Vagina (tissue), 2 donors: ENCODE measurements at regions not wholly inside any gene's neighbourhood (a gene's known extent, or its start where the extent isn't known, plus 50 kb on each side); places are given as distances from the start of the nearest gene placed in this dataset.

Source experiments
- DNase-seq, 2 donors: peaks; one replicate each; pipeline ENCODE4 v3.0.0-alpha.2; 2017; ENCODE audit errors: extremely low spot score in 2 of 2
- H3K27ac ChIP-seq: fragments of 200-600 bp; sonication (generic); one replicate; pipeline ENCODE4 v1.5.1; 2019
- H3K27me3 ChIP-seq: fragments of 200-600 bp; sonication (generic); one replicate; pipeline ENCODE4 v1.5.1; 2019
- H3K36me3 ChIP-seq, 2 donors: fragments of 200-600 bp; sonication (generic); one replicate each; pipeline ENCODE4 v1.5.1; 2017 to 2019
- H3K4me1 ChIP-seq: fragments of 200-600 bp; sonication (generic); one replicate; pipeline ENCODE4 v1.5.1; 2019
- H3K4me3 ChIP-seq, 2 donors: fragments of 200-600 bp; sonication (generic); 1 replicate in 1 of 2; 2 replicates in 1 of 2; pipeline ENCODE4 v1.5.1; 2016 to 2019
- H3K9me3 ChIP-seq: fragments of 200-600 bp; sonication (generic); one replicate; pipeline ENCODE4 v1.5.1; 2019
- CTCF ChIP-seq, 3 experiments: fragments of 450-650 bp in 2 of 3; fragments of 200-600 bp in 1 of 3; sonication (generic) in 1 of 3; IDR thresholded peaks; one replicate each; pipeline ENCODE4 v1.5.1; 2017 to 2019; ENCODE audit warnings: antibody characterized with exemption in 3 of 3, mild to moderate bottlenecking in 2 of 3, moderate library complexity in 2 of 3
- POLR2A ChIP-seq, 2 donors: fragments of 450-650 bp; IDR thresholded peaks; one replicate each; pipeline ENCODE4 v1.6.1; 2017; ENCODE audit warnings: antibody characterized with exemption in 2 of 2, mild to moderate bottlenecking in 2 of 2, moderate library complexity in 2 of 2
- POLR2AphosphoS5 ChIP-seq, 2 donors: sonication (generic); formaldehyde crosslinking; IDR thresholded peaks; one replicate each; pipeline ENCODE4 v1.9.0; 2017; ENCODE audit warnings: antibody characterized with exemption in 2 of 2, mild to moderate bottlenecking in 2 of 2, low read depth in 1 of 2; ENCODE audit not compliant: insufficient read depth in 1 of 2
- intact Hi-C: fragments of 100-400 bp; cut with DNase I; formaldehyde crosslinking; loops from one replicate; pipeline ENCODE4 v1.15.1; 2023

GRCh38 chr2:2610751-2611150, 279.7 kb upstream of the MYT1L start:
- H3K4me3 ChIP-seq, result no peak overlapping the region
- DNase-seq, result no peak
- peaks cover 12% of the 10 kb centered on the region for H3K4me1 ChIP-seq
- no peaks in the 10 kb centered on the region for H3K27me3 ChIP-seq
- TF ChIP-seq POLR2A (IDR thresholded peaks at IDR 0.05), result no peak
- intact Hi-C loops, result no loop called here
- H3K36me3 ChIP-seq, result no peaks in the 10 kb centered on the region
- H3K27ac ChIP-seq, result no peak overlapping the region
- no peaks in the 10 kb centered on the region for H3K9me3 ChIP-seq

- Histone ChIP-seq H3K4me3 (no peak overlapping the region), H3K27me3 (no peaks in the 10 kb centered on the region), H3K27ac (no peak overlapping the region), H3K9me3 (no peaks in the 10 kb centered on the region), H3K36me3 (no peaks in the 10 kb centered on the region), H3K4me1 (no peaks in the 10 kb centered on the region)
- no peak for DNase-seq
- TF ChIP-seq POLR2A (IDR thresholded peaks at IDR 0.05), result no peak
- intact Hi-C loops, result no loop called here
Observed at GRCh38 chr2:2600366-2600765, 269.3 kb upstream of the MYT1L start.

- Histone ChIP-seq H3K4me1 (no peaks in the 10 kb centered on the region), H3K9me3 (no peaks in the 10 kb centered on the region), H3K27ac (no peak overlapping the region), H3K4me3 (no peak overlapping the region), H3K36me3 (no peaks in the 10 kb centered on the region), H3K27me3 (no peaks in the 10 kb centered on the region)
- intact Hi-C loops, result no loop called here
- DNase-seq, result peak in 1 of 2 donors; percentile 44
- TF ChIP-seq POLR2AphosphoS5 (IDR thresholded peaks at IDR 0.05; ENCODE audit: insufficient read depth in 1 of 2, low read depth in 1 of 2), result no peak
- TF ChIP-seq POLR2A (IDR thresholded peaks at IDR 0.05), result no peak
- TF ChIP-seq CTCF (IDR thresholded peaks at IDR 0.05), result no peak
Observed at GRCh38 chr2:2599441-2599840, 268.4 kb upstream of the MYT1L start.

- no peak overlapping the region for H3K4me3 ChIP-seq
- no peaks in the 10 kb centered on the region for H3K27me3 ChIP-seq
- intact Hi-C loops, result no loop called here
- no peak for TF ChIP-seq CTCF (IDR thresholded peaks at IDR 0.05)
- TF ChIP-seq POLR2AphosphoS5 (IDR thresholded peaks at IDR 0.05; ENCODE audit: insufficient read depth in 1 of 2, low read depth in 1 of 2), result no peak
- no peak for TF ChIP-seq POLR2A (IDR thresholded peaks at IDR 0.05)
- no peaks in the 10 kb centered on the region for H3K4me1 ChIP-seq
- no peak for DNase-seq
- no peaks in the 10 kb centered on the region for H3K36me3 ChIP-seq
- no peaks in the 10 kb centered on the region for H3K9me3 ChIP-seq
- no peak overlapping the region for H3K27ac ChIP-seq
Observed at GRCh38 chr2:2597712-2598111, 266.6 kb upstream of the MYT1L start.

- TF ChIP-seq POLR2AphosphoS5 (IDR thresholded peaks at IDR 0.05; ENCODE audit: insufficient read depth in 1 of 2, low read depth in 1 of 2), result no peak
- TF ChIP-seq POLR2A (IDR thresholded peaks at IDR 0.05), result no peak
- no peak for TF ChIP-seq CTCF (IDR thresholded peaks at IDR 0.05)
- Histone ChIP-seq H3K9me3 (no peaks in the 10 kb centered on the region), H3K27me3 (no peaks in the 10 kb centered on the region), H3K4me3 (no peak overlapping the region), H3K27ac (no peak overlapping the region), H3K36me3 (no peaks in the 10 kb centered on the region), H3K4me1 (no peaks in the 10 kb centered on the region)
- intact Hi-C loops, result no loop called here
- DNase-seq, result peak; percentile 61 to 62
Observed at GRCh38 chr2:2591542-2591940, 260.5 kb upstream of the MYT1L start.

- Histone ChIP-seq H3K4me1 (no peaks in the 10 kb centered on the region), H3K27me3 (no peaks in the 10 kb centered on the region), H3K36me3 (no peaks in the 10 kb centered on the region), H3K9me3 (no peaks in the 10 kb centered on the region), H3K27ac (no peak overlapping the region), H3K4me3 (no peak overlapping the region)
- TF ChIP-seq CTCF (IDR thresholded peaks at IDR 0.05) (no peak), POLR2AphosphoS5 (IDR thresholded peaks at IDR 0.05; ENCODE audit: insufficient read depth in 1 of 2, low read depth in 1 of 2) (no peak), POLR2A (IDR thresholded peaks at IDR 0.05) (no peak)
- intact Hi-C loops, result no loop called here
- peak; percentile 56 to 88 for DNase-seq
Observed at GRCh38 chr2:2590841-2591541, 259.9 kb upstream of the MYT1L start.
